ENCODE measurements at regions not wholly inside any gene's neighbourhood (a gene's known extent, or its start where the extent isn't known, plus 50 kb on each side); places are given as distances from the start of the nearest gene placed in this dataset.

- Mint-ChIP-seq H3K4me1 (ENCODE audit: low read depth, unreplicated experiment) (no peaks in the 10 kb centered on the region), H3K27ac (ENCODE audit: unreplicated experiment) (no peak overlapping the region), H3K4me3 (ENCODE audit: low read depth, unreplicated experiment) (no peak overlapping the region), H3K27me3 (ENCODE audit: unreplicated experiment) (no peaks in the 10 kb centered on the region), H3K9me3 (ENCODE audit: low read depth, unreplicated experiment) (no peaks in the 10 kb centered on the region), H3K36me3 (ENCODE audit: insufficient read depth, unreplicated experiment) (no peaks in the 10 kb centered on the region)
- CTCF ChIA-PET = no interaction called here
- TF ChIP-seq, protein P1, sequence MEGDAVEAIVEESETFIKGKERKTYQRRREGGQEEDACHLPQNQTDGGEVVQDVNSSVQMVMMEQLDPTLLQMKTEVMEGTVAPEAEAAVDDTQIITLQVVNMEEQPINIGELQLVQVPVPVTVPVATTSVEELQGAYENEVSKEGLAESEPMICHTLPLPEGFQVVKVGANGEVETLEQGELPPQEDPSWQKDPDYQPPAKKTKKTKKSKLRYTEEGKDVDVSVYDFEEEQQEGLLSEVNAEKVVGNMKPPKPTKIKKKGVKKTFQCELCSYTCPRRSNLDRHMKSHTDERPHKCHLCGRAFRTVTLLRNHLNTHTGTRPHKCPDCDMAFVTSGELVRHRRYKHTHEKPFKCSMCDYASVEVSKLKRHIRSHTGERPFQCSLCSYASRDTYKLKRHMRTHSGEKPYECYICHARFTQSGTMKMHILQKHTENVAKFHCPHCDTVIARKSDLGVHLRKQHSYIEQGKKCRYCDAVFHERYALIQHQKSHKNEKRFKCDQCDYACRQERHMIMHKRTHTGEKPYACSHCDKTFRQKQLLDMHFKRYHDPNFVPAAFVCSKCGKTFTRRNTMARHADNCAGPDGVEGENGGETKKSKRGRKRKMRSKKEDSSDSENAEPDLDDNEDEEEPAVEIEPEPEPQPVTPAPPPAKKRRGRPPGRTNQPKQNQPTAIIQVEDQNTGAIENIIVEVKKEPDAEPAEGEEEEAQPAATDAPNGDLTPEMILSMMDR (IDR thresholded peaks at IDR 0.05; ENCODE audit: unreplicated experiment) = no peak
- DNase-seq = no peak
- intact Hi-C loops (cut with micrococcal nuclease; ENCODE audit: unreplicated experiment) = no loop called here
- BruUV-seq (replicated peaks) = no TSS peak
These were observed 55.8 kb downstream of the KCNE4 start for GRCh38 chr2:223107825-223108224.

DNA sequence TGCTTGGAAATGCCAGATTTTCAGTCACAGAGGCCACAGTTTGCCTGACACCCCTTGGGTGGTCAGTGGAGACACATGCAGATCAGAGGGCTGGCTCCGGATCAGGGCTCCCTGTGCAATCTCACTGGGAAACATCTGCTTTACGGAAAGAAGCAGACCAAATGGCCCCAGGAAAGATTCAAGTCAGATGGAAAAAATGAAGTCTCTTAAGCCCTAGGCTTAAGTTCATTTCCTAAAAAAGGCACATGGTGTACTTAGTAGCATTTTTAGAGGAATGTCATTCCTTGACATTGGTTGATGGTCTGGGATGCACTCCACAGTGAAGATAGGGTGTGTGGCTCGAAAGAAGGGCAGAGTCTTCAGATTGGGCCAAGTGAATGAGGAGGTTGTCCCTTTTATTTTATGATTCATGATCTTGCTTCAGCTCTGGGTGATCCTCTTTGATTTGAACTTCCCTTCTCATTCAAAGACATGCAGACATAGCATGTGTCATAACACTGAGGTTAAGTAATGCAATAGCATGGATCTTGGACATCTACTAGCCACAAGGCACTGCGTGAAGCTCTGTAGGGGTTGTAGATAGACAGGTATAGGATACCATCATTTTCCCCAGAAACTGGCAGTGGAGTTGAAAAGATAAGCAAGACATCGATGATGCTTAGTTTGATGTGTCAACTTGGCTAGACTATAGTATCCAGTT lies 56.5 kb downstream of the KCNE4 start:
- Mint-ChIP-seq H3K36me3 (ENCODE audit: insufficient read depth, unreplicated experiment) (no peaks in the 10 kb centered on the region), H3K27ac (ENCODE audit: unreplicated experiment) (no peak overlapping the region), H3K27me3 (ENCODE audit: unreplicated experiment) (no peaks in the 10 kb centered on the region), H3K4me3 (ENCODE audit: low read depth, unreplicated experiment) (no peak overlapping the region), H3K9me3 (ENCODE audit: low read depth, unreplicated experiment) (no peaks in the 10 kb centered on the region), H3K4me1 (ENCODE audit: low read depth, unreplicated experiment) (no peaks in the 10 kb centered on the region)
- no peak for DNase-seq
- TF ChIP-seq, protein P1 (IDR thresholded peaks at IDR 0.05; ENCODE audit: unreplicated experiment) = no peak
- intact Hi-C loops (cut with micrococcal nuclease; ENCODE audit: unreplicated experiment) = no loop called here
- no TSS peak for BruUV-seq (replicated peaks)
- CTCF ChIA-PET = no interaction called here

- CTCF ChIA-PET = no interaction called here
- no peaks in the 10 kb centered on the region for H3K9me3 Mint-ChIP-seq (ENCODE audit: low read depth, unreplicated experiment)
- DNase-seq = no peak
- no peaks in the 10 kb centered on the region for H3K27me3 Mint-ChIP-seq (ENCODE audit: unreplicated experiment)
- no peak overlapping the region for H3K4me3 Mint-ChIP-seq (ENCODE audit: low read depth, unreplicated experiment)
- no peaks in the 10 kb centered on the region for H3K4me1 Mint-ChIP-seq (ENCODE audit: low read depth, unreplicated experiment)
- intact Hi-C loops (cut with micrococcal nuclease; ENCODE audit: unreplicated experiment) = no loop called here
- no peak overlapping the region for H3K27ac Mint-ChIP-seq (ENCODE audit: unreplicated experiment)
- no TSS peak for BruUV-seq (replicated peaks)
- TF ChIP-seq, protein P1 (IDR thresholded peaks at IDR 0.05; ENCODE audit: unreplicated experiment) = no peak
- no peaks in the 10 kb centered on the region for H3K36me3 Mint-ChIP-seq (ENCODE audit: insufficient read depth, unreplicated experiment)
These were observed 57.4 kb downstream of the KCNE4 start for GRCh38 chr2:223109341-223109740.

DNA sequence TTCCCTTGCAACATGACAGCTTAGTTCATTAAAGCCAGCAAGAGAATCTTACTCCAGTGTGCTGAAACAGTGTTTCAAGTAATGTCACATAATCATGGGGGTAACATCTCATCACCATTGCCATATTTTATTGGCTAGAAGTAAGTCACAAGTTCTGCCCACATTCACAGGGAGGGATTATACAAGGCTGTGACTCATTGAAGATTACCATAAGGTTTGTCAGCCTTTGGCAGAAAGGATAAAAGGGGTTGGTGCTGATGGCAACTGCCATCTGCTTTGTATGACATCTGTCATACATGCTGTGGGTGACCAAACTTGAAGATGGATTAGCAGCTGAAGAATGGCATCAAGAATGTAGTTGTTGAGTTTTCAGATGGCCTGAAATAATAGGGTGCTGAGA lies 61.2 kb downstream of the KCNE4 start:
- DNase-seq = no peak
- Mint-ChIP-seq H3K27ac (ENCODE audit: unreplicated experiment) (no peak overlapping the region), H3K4me1 (ENCODE audit: low read depth, unreplicated experiment) (no peaks in the 10 kb centered on the region), H3K36me3 (ENCODE audit: insufficient read depth, unreplicated experiment) (no peaks in the 10 kb centered on the region), H3K9me3 (ENCODE audit: low read depth, unreplicated experiment) (no peaks in the 10 kb centered on the region), H3K27me3 (ENCODE audit: unreplicated experiment) (no peaks in the 10 kb centered on the region), H3K4me3 (ENCODE audit: low read depth, unreplicated experiment) (no peak overlapping the region)
- no TSS peak for BruUV-seq (replicated peaks)
- TF ChIP-seq, protein P1 (IDR thresholded peaks at IDR 0.05; ENCODE audit: unreplicated experiment) = no peak
- CTCF ChIA-PET = no interaction called here
- intact Hi-C loops (cut with micrococcal nuclease; ENCODE audit: unreplicated experiment) = no loop called here
